SH-SY5Y (cell line): ENCODE measurements at regions not wholly inside any gene's neighbourhood (a gene's known extent, or its start where the extent isn't known, plus 50 kb on each side); places are given as distances from the start of the nearest gene placed in this dataset.

Experiments
- GATA2 ChIP-seq: IDR thresholded peaks from 2 replicates; pipeline ENCODE4 v1.6.1; 2011; ENCODE audit warnings: mild to moderate bottlenecking, low read depth, low read length
- GATA3 ChIP-seq: IDR thresholded peaks from 2 replicates; pipeline ENCODE4 v1.6.1; 2011; ENCODE audit warnings: low read depth, mild to moderate bottlenecking, low read length, moderate library complexity

DNA sequence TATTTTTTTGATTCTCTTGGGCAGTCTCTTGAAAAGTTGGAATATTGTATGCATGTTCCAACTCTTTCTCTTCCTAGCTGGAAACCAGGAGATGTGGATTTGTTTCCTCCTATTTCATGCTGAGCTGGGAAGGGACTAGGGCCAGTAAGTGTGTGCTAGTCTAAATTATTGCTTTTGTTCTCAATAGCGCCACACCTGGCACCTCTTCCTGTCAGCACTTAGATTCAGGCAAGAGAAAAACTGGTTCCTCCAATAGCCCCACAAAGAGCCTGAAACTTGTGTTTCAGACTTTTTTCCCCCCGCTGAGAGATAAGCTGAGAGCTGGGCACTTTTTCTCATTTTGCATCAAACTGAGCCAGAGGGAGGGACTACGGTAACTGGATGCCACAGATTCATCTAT lies 353.4 kb downstream of the OLFM4 start:
- no peak for TF ChIP-seq GATA2
- TF ChIP-seq GATA3: no peak
